ENCODE measurements at regions not wholly inside any gene's neighbourhood (a gene's known extent, or its start where the extent isn't known, plus 50 kb on each side); places are given as distances from the start of the nearest gene placed in this dataset.

DNA sequence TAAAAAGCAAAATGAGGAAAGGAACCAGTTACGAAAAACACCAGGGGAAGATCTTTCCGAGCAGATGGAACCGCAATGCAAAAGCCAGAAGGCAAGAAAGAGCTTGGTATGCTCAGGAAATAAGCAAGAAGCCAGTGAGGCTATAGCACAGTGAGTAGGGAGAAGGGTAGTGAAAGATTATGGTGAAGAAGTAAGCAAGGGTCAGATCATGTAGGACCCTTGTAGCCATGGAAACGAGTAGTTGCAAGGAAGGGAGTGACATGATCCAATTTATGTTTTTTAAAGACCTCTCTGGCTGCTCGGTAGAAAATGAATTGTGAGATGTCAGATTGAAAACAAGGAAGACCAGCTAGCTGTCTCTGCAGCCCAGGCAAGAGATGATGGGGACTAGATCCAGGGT lies 143.3 kb downstream of the USP31 start (continued):
- no peak for TF ChIP-seq ZNF839 (CRISPR knock-in tag; IDR thresholded peaks at IDR 0.05; ENCODE audit: borderline replicate concordance)
- TF ChIP-seq, protein P1, sequence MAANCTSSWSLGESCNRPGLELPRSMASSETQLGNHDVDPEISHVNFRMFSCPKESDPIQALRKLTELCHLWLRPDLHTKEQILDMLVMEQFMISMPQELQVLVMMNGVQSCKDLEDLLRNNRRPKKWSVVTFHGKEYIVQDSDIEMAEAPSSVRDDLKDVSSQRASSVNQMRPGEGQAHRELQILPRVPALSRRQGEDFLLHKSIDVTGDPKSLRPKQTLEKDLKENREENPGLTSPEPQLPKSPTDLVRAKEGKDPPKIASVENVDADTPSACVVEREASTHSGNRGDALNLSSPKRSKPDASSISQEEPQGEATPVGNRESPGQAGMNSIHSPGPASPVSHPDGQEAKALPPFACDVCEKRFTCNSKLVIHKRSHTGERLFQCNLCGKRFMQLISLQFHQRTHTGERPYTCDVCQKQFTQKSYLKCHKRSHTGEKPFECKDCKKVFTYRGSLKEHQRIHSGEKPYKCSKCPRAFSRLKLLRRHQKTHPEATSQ (CRISPR knock-in tag; IDR thresholded peaks at IDR 0.05; ENCODE audit: borderline replicate concordance): no peak
- TF ChIP-seq PHF5A (CRISPR knock-in tag; IDR thresholded peaks at IDR 0.05; ENCODE audit: low read depth, unreplicated experiment): no peak
- TF ChIP-seq NONO (IDR thresholded peaks at IDR 0.05): no peak
- no peak for TF ChIP-seq NONO (CRISPR knock-in tag; conservative IDR thresholded peaks at IDR 0.05)

DNA sequence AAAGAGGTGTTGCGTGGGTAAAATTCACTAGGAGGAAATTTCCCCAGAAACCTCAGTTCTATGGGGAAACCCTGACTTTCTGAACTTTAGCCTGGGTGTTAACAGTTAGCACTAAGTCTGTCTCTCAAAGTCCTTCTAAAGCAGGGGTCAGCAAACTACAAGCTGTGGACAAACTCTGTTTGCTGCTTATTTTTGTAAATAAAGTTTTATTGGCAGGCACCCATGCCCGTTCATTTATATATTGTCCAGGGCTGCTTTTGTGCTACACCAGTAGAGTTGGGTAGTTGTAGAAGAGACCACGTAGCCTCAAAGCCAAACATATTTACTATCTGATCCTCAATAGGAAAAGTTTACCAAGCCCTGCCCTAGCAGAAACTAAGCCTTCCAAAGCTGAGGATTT lies 159.7 kb downstream of the USP31 start:
- POLR2A ChIA-PET: no interaction called here
- no peak for DNase-seq (ENCODE audit: low spot score)
- H3K4me2 ChIP-seq (ENCODE audit: low read depth, low read length): no peak overlapping the region
- no peaks in the 10 kb centered on the region for H4K20me1 ChIP-seq (ENCODE audit: insufficient read depth, low read length)
- no peak for FAIRE-seq
- H3K9me3 ChIP-seq (ENCODE audit: low read length): peaks cover 7% of the 10 kb centered on the region
- no peaks in the 10 kb centered on the region for H3K36me3 ChIP-seq (replicated peaks in 1 of 2; ENCODE audit: control insufficient read depth in 1 of 2, insufficient read depth in 2 of 2, low read length in 2 of 2)
- H2AFZ ChIP-seq (ENCODE audit: low read length): no peak overlapping the region
- 2% methylated on average over 3 of the region's 3 CpGs for WGBS (ENCODE audit: low lambda C conversion rate)
- BruUV-seq (replicated peaks): no TSS peak
- peaks cover 0 to 8% of the 10 kb centered on the region in 2 experiments; a peak in 2 of 5 replicates for H3K27me3 ChIP-seq (ENCODE audit: control insufficient read depth in 1 of 2, insufficient read depth in 2 of 2, low read length in 2 of 2)
- no peak overlapping the region for H3K9ac ChIP-seq (ENCODE audit: insufficient read depth, low read depth, low read length)
- ATAC-seq: no peak
- no peaks in the 10 kb centered on the region for H3K79me2 ChIP-seq (ENCODE audit: insufficient read depth, low read length)
- H3K4me1 ChIP-seq (ENCODE audit: insufficient read depth, low read length): no peaks in the 10 kb centered on the region
- in situ Hi-C loops (cut with HindIII; ENCODE audit: extremely low pct_ligation_motif_present, low pct_unique_long_range_greater_than_20kb): no loop called here
- H3K27ac ChIP-seq (ENCODE audit: extremely low read length, insufficient read depth, low read length): no peak overlapping the region
- CTCF ChIA-PET (ENCODE audit: low intra/inter-chr PET ratio, low total read pairs): no interaction called here
- no peak overlapping the region for H3K4me3 ChIP-seq (replicated peaks in 1 of 3; ENCODE audit: insufficient read depth in 1 of 3, low read depth in 2 of 3, low read length in 3 of 3)
- intact Hi-C loops (cut with micrococcal nuclease; ENCODE audit: unreplicated experiment): no loop called here
- TF ChIP-seq, protein P2, sequence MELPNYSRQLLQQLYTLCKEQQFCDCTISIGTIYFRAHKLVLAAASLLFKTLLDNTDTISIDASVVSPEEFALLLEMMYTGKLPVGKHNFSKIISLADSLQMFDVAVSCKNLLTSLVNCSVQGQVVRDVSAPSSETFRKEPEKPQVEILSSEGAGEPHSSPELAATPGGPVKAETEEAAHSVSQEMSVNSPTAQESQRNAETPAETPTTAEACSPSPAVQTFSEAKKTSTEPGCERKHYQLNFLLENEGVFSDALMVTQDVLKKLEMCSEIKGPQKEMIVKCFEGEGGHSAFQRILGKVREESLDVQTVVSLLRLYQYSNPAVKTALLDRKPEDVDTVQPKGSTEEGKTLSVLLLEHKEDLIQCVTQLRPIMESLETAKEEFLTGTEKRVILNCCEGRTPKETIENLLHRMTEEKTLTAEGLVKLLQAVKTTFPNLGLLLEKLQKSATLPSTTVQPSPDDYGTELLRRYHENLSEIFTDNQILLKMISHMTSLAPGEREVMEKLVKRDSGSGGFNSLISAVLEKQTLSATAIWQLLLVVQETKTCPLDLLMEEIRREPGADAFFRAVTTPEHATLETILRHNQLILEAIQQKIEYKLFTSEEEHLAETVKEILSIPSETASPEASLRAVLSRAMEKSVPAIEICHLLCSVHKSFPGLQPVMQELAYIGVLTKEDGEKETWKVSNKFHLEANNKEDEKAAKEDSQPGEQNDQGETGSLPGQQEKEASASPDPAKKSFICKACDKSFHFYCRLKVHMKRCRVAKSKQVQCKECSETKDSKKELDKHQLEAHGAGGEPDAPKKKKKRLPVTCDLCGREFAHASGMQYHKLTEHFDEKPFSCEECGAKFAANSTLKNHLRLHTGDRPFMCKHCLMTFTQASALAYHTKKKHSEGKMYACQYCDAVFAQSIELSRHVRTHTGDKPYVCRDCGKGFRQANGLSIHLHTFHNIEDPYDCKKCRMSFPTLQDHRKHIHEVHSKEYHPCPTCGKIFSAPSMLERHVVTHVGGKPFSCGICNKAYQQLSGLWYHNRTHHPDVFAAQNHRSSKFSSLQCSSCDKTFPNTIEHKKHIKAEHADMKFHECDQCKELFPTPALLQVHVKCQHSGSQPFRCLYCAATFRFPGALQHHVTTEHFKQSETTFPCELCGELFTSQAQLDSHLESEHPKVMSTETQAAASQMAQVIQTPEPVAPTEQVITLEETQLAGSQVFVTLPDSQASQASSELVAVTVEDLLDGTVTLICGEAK (IDR thresholded peaks at IDR 0.05): no peak
- TF ChIP-seq, protein P2 (CRISPR knock-in tag; IDR thresholded peaks at IDR 0.05): peak; percentile 87; the same call in 1 of the 2 replicates
